Thoracic aorta (tissue), 2 donors: ENCODE measurements at regions not wholly inside any gene's neighbourhood (a gene's known extent, or its start where the extent isn't known, plus 50 kb on each side); places are given as distances from the start of the nearest gene placed in this dataset.

Experiments used
- ATAC-seq: fragments of 150-250 bp; one replicate; pipeline ENCODE4 v1.8.0; 2017; ENCODE audit warnings: low read depth; ENCODE audit not compliant: insufficient number of reproducible peaks, low FRiP score
- DNase-seq: peaks from one replicate; pipeline ENCODE4 v3.0.0-alpha.2; 2020; ENCODE audit warnings: low spot score
- H3K27ac ChIP-seq, 2 donors: fragments of 200-600 bp; sonication (generic); 1 replicate in 1 of 2; 2 replicates in 1 of 2; pipeline ENCODE4 v1.5.1; 2016; ENCODE audit warnings: mild to moderate bottlenecking in 2 of 2, moderate library complexity in 2 of 2
- H3K27me3 ChIP-seq: fragments of 200-600 bp; sonication (generic); replicated peaks from 2 replicates; pipeline ENCODE4 v1.6.0; 2016; ENCODE audit warnings: mild to moderate bottlenecking; ENCODE audit not compliant: insufficient read depth
- H3K36me3 ChIP-seq: fragments of 200-600 bp; sonication (generic); one replicate; pipeline ENCODE4 v1.5.1; 2016
- H3K4me1 ChIP-seq, 2 donors: fragments of 200-600 bp; sonication (generic); 1 replicate in 1 of 2; 2 replicates in 1 of 2; pipeline versions ENCODE4 v1.5.1 to v1.6.0; 2016; ENCODE audit warnings: low read depth in 2 of 2, mild to moderate bottlenecking in 1 of 2; ENCODE audit not compliant: control insufficient read depth in 1 of 2
- H3K4me3 ChIP-seq: fragments of 200-600 bp; sonication (generic); 2 replicates; pipeline ENCODE4 v1.5.1; 2016; ENCODE audit warnings: mild to moderate bottlenecking
- H3K9me3 ChIP-seq: fragments of 200-600 bp; sonication (generic); 2 replicates; pipeline ENCODE4 v1.5.1; 2016
- TF ChIP-seq, protein P1 (sequence below): fragments of 200-600 bp; sonication (generic); IDR thresholded peaks from one replicate; pipeline ENCODE4 v1.5.1; 2019; ENCODE audit warnings: antibody characterized with exemption

DNA sequence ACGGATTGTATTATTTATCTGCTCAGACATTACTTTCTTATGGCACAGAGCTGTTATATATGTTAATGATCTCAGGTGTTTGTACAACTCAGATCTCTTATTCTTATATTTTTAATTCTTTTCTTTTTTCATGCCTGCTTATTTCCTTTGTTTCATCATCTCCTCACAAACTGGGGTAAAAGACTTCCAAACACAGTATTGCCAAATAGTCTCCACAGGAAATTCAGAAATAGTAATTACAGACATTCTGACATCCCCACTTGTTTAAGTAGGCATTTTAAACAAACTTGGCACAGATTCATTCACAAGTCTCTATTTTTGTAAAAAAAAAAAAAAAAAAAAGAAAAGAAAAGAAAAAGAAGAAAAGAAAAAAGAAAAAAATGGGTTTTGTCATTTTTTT lies 129.7 kb upstream of the USP38 start:
- no peak overlapping the region for H3K4me3 ChIP-seq
- no peaks in the 10 kb centered on the region for H3K36me3 ChIP-seq
- no peaks in the 10 kb centered on the region for H3K27me3 ChIP-seq
- DNase-seq (no peak), ATAC-seq (no peak)
- TF ChIP-seq, protein P1, sequence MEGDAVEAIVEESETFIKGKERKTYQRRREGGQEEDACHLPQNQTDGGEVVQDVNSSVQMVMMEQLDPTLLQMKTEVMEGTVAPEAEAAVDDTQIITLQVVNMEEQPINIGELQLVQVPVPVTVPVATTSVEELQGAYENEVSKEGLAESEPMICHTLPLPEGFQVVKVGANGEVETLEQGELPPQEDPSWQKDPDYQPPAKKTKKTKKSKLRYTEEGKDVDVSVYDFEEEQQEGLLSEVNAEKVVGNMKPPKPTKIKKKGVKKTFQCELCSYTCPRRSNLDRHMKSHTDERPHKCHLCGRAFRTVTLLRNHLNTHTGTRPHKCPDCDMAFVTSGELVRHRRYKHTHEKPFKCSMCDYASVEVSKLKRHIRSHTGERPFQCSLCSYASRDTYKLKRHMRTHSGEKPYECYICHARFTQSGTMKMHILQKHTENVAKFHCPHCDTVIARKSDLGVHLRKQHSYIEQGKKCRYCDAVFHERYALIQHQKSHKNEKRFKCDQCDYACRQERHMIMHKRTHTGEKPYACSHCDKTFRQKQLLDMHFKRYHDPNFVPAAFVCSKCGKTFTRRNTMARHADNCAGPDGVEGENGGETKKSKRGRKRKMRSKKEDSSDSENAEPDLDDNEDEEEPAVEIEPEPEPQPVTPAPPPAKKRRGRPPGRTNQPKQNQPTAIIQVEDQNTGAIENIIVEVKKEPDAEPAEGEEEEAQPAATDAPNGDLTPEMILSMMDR: no peak
- no peaks in the 10 kb centered on the region for H3K9me3 ChIP-seq
- peaks cover 0 to 3% of the 10 kb centered on the region in 2 donors for H3K4me1 ChIP-seq
- H3K27ac ChIP-seq: no peak overlapping the region

DNA sequence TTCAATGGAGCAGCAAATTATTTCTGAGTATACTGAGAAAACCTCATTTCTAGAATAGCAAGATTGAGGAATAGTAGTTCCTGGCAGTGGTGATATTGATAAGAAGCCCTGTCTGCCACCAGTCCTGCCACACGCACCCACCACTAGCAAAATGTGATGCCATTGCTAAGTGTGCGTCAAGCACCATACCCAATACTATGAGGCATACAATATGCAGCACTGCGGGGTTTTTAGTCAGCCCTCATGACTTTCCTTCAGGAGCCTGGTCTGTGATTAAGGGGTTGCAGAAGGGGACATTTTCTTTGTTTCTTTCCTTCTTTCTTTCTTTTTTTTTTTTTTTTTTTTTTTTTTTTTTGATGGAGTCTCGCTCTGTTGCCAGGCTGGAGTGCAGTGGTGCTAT lies 128.7 kb upstream of the USP38 start:
- Histone ChIP-seq H3K4me3 (no peak overlapping the region), H3K9me3 (no peaks in the 10 kb centered on the region), H3K27ac (no peak overlapping the region), H3K36me3 (no peaks in the 10 kb centered on the region), H3K4me1 (peaks cover 0 to 3% of the 10 kb centered on the region in 2 donors), H3K27me3 (no peaks in the 10 kb centered on the region)
- no peak for DNase-seq
- TF ChIP-seq, protein P1: no peak
- no peak for ATAC-seq

DNA sequence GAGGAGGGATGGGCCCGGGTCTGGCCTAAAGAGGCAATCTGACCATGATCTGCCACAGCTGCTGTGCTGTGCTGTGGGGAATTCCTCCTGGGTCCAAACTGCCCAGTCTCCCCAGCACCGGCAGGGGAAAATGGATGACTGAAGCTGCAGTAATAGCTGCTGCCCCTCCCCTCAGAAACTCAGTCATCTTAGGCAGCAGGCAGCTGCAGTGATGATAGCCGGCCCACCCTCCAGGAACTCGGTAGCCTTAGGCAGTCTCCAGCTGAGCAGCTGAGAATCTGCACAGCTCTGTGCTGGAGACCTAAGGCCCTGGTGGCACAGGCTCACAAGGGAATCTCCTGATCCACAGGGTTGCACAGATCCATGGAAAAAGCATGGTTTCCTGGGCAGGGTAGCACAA lies 113.4 kb upstream of the USP38 start:
- Histone ChIP-seq H3K27ac (no peak overlapping the region), H3K4me1 (no peaks in the 10 kb centered on the region), H3K36me3 (no peaks in the 10 kb centered on the region), H3K4me3 (no peak overlapping the region), H3K9me3 (no peaks in the 10 kb centered on the region), H3K27me3 (no peaks in the 10 kb centered on the region)
- no peak for DNase-seq
- no peak for ATAC-seq
- TF ChIP-seq, protein P1: no peak

DNA sequence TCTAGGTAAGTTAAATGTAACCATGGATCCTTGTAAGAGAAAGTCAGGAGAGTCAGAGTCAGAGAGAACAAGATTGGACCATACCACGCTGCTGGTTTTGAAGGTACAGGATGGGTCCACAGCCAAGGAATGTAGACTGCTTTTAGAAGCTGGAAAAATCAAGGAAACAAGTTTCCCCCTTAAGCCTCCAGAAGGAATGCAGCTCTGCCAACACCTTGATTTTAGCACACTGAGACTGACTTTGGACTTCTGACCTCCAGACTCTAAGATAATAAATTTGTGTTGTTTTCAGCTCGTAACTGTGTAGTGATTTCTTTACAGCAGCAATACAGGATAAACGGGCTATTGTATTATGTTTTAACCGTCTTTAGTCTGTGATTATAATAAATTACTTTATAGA lies 108.0 kb upstream of the USP38 start:
- Histone ChIP-seq H3K27ac (no peak overlapping the region), H3K9me3 (no peaks in the 10 kb centered on the region), H3K4me1 (no peaks in the 10 kb centered on the region), H3K27me3 (no peaks in the 10 kb centered on the region), H3K4me3 (no peak overlapping the region), H3K36me3 (no peaks in the 10 kb centered on the region)
- no peak for ATAC-seq
- TF ChIP-seq, protein P1: no peak
- DNase-seq: no peak

DNA sequence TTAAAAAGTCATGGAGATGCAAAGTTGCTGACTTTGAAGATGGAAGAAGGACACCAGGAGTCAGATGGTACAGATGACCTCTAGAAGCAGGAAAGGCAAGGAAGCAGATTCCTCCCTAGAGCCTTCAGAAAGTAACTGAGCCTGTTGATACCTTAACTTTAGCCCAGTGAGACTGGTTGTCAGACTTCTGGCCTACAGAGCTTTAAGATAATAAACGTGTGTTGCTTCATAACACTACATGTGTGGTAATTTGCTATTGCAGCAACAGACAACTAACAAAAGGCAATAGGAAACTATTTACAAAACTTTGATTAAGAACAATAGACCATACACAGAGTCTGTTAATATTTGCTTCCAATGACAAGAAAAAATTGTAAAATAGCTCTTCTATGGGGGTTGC lies 102.0 kb upstream of the USP38 start:
- TF ChIP-seq, protein P1: no peak
- DNase-seq (no peak), ATAC-seq (no peak)
- no peaks in the 10 kb centered on the region for H3K36me3 ChIP-seq
- H3K27me3 ChIP-seq: no peaks in the 10 kb centered on the region
- no peaks in the 10 kb centered on the region for H3K4me1 ChIP-seq
- H3K27ac ChIP-seq: no peak overlapping the region
- H3K9me3 ChIP-seq: no peaks in the 10 kb centered on the region
- H3K4me3 ChIP-seq: no peak overlapping the region
